Cardiac fibroblast (primary cell): ENCODE measurements at regions not wholly inside any gene's neighbourhood (a gene's known extent, or its start where the extent isn't known, plus 50 kb on each side); places are given as distances from the start of the nearest gene placed in this dataset.

Experiments
- DNase-seq, 2 donors: peaks; one replicate each; pipeline versions ENCODE4 v3.0.0 to v3.0.0-alpha.2; 2010; ENCODE audit warnings: low read depth in 2 of 2
- H3K4me3 ChIP-seq, 2 donors: replicated peaks in 1 of 2; 1 replicate in 1 of 2; 2 replicates in 1 of 2; pipeline ENCODE4 v1.5.1; 2011; ENCODE audit warnings: low read depth in 2 of 2, low read length in 2 of 2, mild to moderate bottlenecking in 2 of 2, moderate library complexity in 1 of 2
- TF ChIP-seq, protein P1 (sequence below): IDR thresholded peaks from one replicate; pipeline ENCODE4 v1.5.1; 2011; ENCODE audit warnings: low read depth, mild to moderate bottlenecking, low read length, inconsistent platforms

DNA sequence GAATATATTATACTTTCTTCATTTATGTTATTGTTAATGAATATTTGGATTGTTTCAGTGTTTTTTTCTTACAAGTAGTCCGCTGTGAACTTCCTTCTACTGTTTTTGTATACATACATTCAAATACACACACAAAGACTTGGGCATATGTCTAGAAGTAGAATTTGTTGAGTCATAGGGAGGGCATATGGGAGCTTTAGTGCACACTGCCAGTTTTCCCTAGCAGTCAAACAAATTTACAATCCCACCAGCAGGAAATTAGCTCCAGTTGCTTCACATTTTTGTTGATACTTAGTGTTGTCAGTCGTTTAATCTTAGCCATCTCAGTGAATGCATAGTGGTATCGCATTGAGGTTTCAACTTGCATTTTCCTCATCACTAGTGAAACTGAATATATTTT lies 492.3 kb downstream of the DIPK2A start:
- H3K4me3 ChIP-seq, result no peak overlapping the region
- TF ChIP-seq, protein P1, sequence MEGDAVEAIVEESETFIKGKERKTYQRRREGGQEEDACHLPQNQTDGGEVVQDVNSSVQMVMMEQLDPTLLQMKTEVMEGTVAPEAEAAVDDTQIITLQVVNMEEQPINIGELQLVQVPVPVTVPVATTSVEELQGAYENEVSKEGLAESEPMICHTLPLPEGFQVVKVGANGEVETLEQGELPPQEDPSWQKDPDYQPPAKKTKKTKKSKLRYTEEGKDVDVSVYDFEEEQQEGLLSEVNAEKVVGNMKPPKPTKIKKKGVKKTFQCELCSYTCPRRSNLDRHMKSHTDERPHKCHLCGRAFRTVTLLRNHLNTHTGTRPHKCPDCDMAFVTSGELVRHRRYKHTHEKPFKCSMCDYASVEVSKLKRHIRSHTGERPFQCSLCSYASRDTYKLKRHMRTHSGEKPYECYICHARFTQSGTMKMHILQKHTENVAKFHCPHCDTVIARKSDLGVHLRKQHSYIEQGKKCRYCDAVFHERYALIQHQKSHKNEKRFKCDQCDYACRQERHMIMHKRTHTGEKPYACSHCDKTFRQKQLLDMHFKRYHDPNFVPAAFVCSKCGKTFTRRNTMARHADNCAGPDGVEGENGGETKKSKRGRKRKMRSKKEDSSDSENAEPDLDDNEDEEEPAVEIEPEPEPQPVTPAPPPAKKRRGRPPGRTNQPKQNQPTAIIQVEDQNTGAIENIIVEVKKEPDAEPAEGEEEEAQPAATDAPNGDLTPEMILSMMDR, result no peak
- DNase-seq, result no peak

DNA sequence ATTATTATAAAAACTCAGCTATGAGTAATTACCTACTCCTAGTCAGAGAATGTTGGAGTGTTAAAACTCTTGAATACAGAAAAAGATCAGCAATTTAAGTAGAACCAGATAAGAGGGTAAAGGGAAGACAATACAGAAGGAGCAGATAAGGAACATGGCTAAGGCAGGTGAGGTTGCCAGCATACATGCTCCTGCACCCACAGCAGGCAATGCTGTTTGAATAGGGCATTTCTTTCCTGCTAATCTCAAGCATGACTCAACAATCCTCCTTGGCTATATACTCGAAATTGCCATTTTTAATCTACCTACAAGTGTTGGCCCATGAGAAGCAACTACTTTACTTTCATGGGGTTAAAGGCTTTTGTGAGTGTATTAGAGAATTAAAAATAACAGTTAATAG lies 494.5 kb downstream of the DIPK2A start:
- DNase-seq, result no peak
- TF ChIP-seq, protein P1, result no peak

DNA sequence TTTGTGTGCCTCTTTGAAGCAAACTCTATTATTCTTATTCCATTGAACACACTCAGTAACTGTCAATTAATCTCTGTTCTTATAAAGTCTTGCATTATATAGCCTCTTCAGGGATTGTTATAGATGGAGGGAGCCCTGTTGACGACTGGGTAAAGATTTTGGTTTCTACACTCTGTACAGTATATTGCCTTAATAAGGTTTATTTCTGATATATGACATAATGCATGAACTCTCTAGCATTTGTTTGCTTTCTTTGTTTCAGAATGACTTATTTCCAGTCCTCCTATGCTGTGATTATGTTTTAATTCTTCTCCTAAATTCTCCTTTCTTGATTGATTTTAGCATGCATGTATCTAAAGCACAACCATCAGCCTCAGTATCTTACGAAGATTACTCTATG lies 494.9 kb downstream of the DIPK2A start:
- no peak overlapping the region for H3K4me3 ChIP-seq
- TF ChIP-seq, protein P1, result no peak
- DNase-seq, result no peak

More for the DNA sequence above, 494.5 kb downstream of the DIPK2A start:
- H3K4me3 ChIP-seq, result no peak overlapping the region

DNA sequence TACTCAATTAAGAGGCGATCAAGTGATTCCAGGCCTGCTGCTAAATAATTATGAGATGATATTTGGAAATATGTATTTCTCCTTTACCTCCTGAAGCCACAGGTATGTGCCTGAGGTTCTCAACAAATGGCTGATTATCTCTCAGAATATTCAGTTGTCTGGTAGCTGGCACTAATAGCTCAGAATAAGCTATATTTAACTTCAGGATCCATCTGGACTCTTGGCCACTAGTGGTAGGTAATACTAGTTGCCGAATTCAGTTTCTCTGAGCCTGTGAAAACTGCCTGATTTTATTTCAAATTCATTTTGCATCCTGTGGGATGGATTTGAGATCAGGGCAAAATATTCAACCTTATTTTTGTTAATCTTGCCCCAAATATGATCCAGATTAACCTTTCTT lies 499.0 kb downstream of the DIPK2A start:
- H3K4me3 ChIP-seq, result no peak overlapping the region
- TF ChIP-seq, protein P1, result no peak
- DNase-seq, result no peak

DNA sequence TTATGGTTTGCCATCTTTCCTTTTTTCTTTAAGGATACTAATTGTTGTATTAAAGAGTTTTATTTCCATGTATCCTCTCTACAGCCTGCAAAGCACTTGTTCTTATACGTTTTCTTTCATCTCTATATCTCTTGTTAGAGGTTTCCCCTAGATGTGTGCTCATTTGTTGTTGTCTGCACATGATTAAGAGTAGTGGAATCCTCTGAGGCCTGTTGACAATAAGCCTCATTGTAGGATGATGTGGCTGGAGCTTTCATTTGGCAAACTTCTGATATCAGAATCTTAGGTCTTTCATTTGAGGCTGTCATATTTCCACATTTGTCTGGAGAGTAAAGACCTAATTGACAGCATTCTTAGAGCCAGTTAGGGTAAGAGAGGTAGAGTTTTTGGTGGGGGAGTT lies 506.0 kb downstream of the DIPK2A start:
- no peak for DNase-seq
- TF ChIP-seq, protein P1, result no peak
- H3K4me3 ChIP-seq, result no peak overlapping the region

DNA sequence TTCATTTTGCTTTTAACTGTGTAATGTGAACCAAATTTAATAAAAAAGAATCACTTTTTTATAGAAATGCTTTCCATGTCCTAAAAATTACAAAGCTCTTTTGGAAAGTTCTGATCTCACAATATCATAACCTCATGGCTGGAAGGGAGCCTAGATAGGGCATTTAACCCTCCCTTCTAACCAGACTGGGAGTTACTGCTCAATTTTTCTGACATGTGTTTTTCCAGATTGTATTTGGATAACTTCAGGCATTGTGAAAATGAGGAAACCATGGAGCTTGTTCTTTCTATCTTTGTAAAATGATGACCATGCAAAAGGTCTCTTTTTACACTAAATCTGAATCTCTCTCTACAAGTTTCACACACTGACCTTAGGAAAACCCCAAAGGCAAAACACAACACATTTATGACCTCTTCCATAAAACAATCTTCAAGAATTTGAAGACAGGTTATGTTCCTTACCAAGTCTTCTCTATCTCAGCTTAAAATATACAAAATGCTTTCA lies 508.8 kb downstream of the DIPK2A start:
- TF ChIP-seq, protein P1, result no peak
- DNase-seq, result no peak
- H3K4me3 ChIP-seq, result no peak overlapping the region

DNA sequence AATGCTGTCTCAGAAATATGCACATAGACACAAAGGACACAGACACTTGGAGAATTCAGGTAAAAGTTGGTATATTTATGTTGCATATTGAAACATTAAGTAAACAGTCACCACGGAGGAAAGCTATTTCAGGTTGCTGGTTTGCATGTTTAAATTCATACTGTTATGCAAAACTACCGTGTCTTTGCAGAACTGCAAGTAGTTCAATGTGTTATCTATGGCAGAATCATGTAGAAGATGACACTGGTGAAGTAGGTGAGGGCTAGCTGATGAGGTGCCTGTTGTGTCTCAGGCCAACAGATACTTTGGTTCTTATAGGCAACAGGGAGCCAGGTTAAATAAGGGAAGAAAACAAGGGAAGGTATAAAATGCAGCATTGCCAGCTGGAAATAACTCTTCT lies 511.3 kb downstream of the DIPK2A start:
- DNase-seq, result no peak
- H3K4me3 ChIP-seq, result no peak overlapping the region
- TF ChIP-seq, protein P1, result no peak
